ENCODE measurements at regions not wholly inside any gene's neighbourhood (a gene's known extent, or its start where the extent isn't known, plus 50 kb on each side); places are given as distances from the start of the nearest gene placed in this dataset.

DNA sequence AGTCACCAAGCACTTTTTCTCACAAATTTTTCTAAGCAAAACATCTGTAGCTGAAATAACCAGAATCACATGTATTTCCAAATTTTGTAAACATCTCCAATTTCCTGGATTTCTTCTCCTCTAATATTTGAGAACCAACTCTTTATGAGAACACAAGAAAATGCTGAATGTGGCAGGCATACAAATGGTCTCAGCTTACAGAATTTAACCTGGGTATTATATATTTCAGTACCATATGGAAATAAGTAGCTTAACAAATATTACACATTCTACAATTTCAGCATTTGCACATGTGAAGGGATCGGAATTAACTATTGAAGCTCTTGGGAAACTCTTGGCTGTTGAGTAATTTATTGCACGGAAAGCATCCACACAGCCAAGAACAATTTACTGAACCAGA lies 92.5 kb downstream of the TBXT start:
- no peak for DNase-seq
- no peak overlapping the region for H3K4me3 ChIP-seq (ENCODE audit: low read length in 3 of 3)
- H3K9ac ChIP-seq (ENCODE audit: low read length in 3 of 3), result no peak overlapping the region
- intact Hi-C loops (cut with DNase I), result no loop called here
- no peak for FAIRE-seq
- no peaks in the 10 kb centered on the region for H3K9me3 ChIP-seq (ENCODE audit: control insufficient read depth in 2 of 3, insufficient read depth in 1 of 3, low read length in 3 of 3)
- H3K4me1 ChIP-seq (ENCODE audit: control insufficient read depth in 2 of 3, insufficient read depth in 2 of 3, low read depth in 1 of 3, low read length in 3 of 3), result no peaks in the 10 kb centered on the region
- no peaks in the 10 kb centered on the region for H3K36me3 ChIP-seq (ENCODE audit: control insufficient read depth in 2 of 3, insufficient read depth in 3 of 3, low read length in 3 of 3)
- TF ChIP-seq CTCF (IDR thresholded peaks at IDR 0.05; ENCODE audit: borderline replicate concordance, extremely low read depth, insufficient read depth), result no peak
- no peaks in the 10 kb centered on the region for H3K27me3 ChIP-seq (ENCODE audit: control insufficient read depth, insufficient read depth, low read length)
- H3K27ac ChIP-seq (ENCODE audit: low read depth in 2 of 2, low read length in 2 of 2), result no peak overlapping the region

DNA sequence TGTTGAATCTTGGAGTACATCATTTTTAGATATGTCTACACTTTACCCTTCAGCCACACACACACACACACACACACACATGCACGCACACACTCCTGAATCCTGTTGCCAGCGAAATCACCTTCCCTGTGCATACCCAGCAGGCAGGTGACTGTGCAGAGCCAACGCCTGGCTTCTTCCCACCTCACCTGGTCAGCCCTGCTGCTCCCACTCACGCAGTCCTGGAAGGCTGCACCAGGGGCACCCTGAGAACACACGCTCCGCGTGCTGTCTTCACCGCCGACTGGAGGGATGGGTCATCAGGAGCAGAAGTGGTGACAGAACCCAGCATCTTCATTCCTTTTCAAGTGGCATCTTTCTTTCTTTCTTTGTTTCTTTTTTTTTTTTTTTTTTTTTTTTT lies 94.6 kb downstream of the TBXT start:
- intact Hi-C loops (cut with DNase I), result no loop called here
- no peak for TF ChIP-seq CTCF (IDR thresholded peaks at IDR 0.05; ENCODE audit: borderline replicate concordance, extremely low read depth, insufficient read depth)
- H3K27ac ChIP-seq (ENCODE audit: low read depth in 2 of 2, low read length in 2 of 2), result no peak overlapping the region
- H3K9ac ChIP-seq (ENCODE audit: low read length in 3 of 3), result no peak overlapping the region
- H3K9me3 ChIP-seq (ENCODE audit: control insufficient read depth in 2 of 3, insufficient read depth in 1 of 3, low read length in 3 of 3), result no peaks in the 10 kb centered on the region
- no peak overlapping the region for H3K4me3 ChIP-seq (ENCODE audit: low read length in 3 of 3)
- FAIRE-seq, result no peak
- no peaks in the 10 kb centered on the region for H3K4me1 ChIP-seq (ENCODE audit: control insufficient read depth in 2 of 3, insufficient read depth in 2 of 3, low read depth in 1 of 3, low read length in 3 of 3)
- H3K27me3 ChIP-seq (ENCODE audit: control insufficient read depth, insufficient read depth, low read length), result no peaks in the 10 kb centered on the region
- no peaks in the 10 kb centered on the region for H3K36me3 ChIP-seq (ENCODE audit: control insufficient read depth in 2 of 3, insufficient read depth in 3 of 3, low read length in 3 of 3)
- peak in 1 of 5 donors; percentile 41 for DNase-seq

GRCh38 chr6:166068768-166069167 lies 98.9 kb downstream of the TBXT start:
- Histone ChIP-seq H3K27ac (ENCODE audit: low read depth in 2 of 2, low read length in 2 of 2) (no peak overlapping the region), H3K4me3 (ENCODE audit: low read length in 3 of 3) (no peak overlapping the region), H3K4me1 (ENCODE audit: control insufficient read depth in 2 of 3, insufficient read depth in 2 of 3, low read depth in 1 of 3, low read length in 3 of 3) (no peaks in the 10 kb centered on the region), H3K27me3 (ENCODE audit: control insufficient read depth, insufficient read depth, low read length) (no peaks in the 10 kb centered on the region), H3K9me3 (ENCODE audit: control insufficient read depth in 2 of 3, insufficient read depth in 1 of 3, low read length in 3 of 3) (no peaks in the 10 kb centered on the region), H3K36me3 (ENCODE audit: control insufficient read depth in 2 of 3, insufficient read depth in 3 of 3, low read length in 3 of 3) (no peaks in the 10 kb centered on the region), H3K9ac (ENCODE audit: low read length in 3 of 3) (no peak overlapping the region)
- no peak for TF ChIP-seq CTCF (IDR thresholded peaks at IDR 0.05; ENCODE audit: borderline replicate concordance, extremely low read depth, insufficient read depth)
- intact Hi-C loops (cut with DNase I), result no loop called here
- FAIRE-seq (no peak), DNase-seq (no peak)

DNA sequence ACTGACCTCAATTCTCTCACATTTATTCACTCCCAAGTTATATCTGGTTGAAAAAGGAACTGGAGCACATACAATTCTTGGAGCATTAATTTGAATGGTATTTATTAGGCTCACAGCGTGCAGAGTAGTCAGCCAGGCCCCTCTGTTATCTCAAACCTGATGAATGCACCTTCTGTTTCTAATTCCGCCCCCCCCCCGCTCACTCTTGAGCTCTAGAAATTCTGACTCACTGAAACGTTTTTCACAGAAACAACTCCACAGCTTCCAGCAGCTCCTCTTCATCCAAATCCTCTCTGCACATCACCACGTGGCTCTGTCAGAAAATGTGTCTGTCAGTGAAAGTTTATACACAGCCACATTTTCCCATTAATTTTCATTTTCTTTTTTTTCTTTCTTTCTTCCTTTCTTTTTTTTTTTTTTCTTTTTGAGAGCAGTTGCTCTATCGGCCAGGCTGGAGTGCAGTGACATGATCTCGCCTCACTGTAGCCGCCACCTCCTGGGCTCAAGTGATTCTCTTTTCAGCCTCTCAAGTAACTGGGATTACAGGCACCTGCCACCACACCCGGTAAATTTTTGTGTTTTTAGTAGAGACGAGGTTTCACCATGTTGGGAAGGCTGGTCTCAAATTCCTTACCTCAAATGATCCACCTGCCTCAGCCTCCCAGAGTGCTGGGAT lies 109.4 kb downstream of the TBXT start:
- no peak for FAIRE-seq
- Histone ChIP-seq H3K4me3 (ENCODE audit: low read length in 3 of 3) (no peak overlapping the region), H3K27me3 (ENCODE audit: control insufficient read depth, insufficient read depth, low read length) (no peaks in the 10 kb centered on the region), H3K36me3 (ENCODE audit: control insufficient read depth in 2 of 3, insufficient read depth in 3 of 3, low read length in 3 of 3) (no peaks in the 10 kb centered on the region), H3K9me3 (ENCODE audit: control insufficient read depth in 2 of 3, insufficient read depth in 1 of 3, low read length in 3 of 3) (no peaks in the 10 kb centered on the region), H3K9ac (ENCODE audit: low read length in 3 of 3) (no peak overlapping the region), H3K27ac (ENCODE audit: low read depth in 2 of 2, low read length in 2 of 2) (no peak overlapping the region), H3K4me1 (ENCODE audit: control insufficient read depth in 2 of 3, insufficient read depth in 2 of 3, low read depth in 1 of 3, low read length in 3 of 3) (no peaks in the 10 kb centered on the region)
- intact Hi-C loops (cut with DNase I), result no loop called here
- TF ChIP-seq CTCF (IDR thresholded peaks at IDR 0.05; ENCODE audit: borderline replicate concordance, extremely low read depth, insufficient read depth), result no peak
- peak in 1 of 5 donors; percentile 9 for DNase-seq

All from kidney (tissue), 13 donors.